NCI-H187 (cell line): ENCODE measurements at regions not wholly inside any gene's neighbourhood (a gene's known extent, or its start where the extent isn't known, plus 50 kb on each side); places are given as distances from the start of the nearest gene placed in this dataset.

Experiments
- DNase-seq, 2 experiments: peaks; one replicate each; lab custom pipeline; 2025; lab: John Stamatoyannopoulos, UW

GRCh38 chr9:19998823-19999455, 210.1 kb upstream of the SLC24A2 start:
- DNase-seq, result no peak

- DNase-seq, result no peak
Observed at GRCh38 chr9:19998153-19998552, 209.3 kb upstream of the SLC24A2 start.

- no peak for DNase-seq
Observed at GRCh38 chr9:19995619-19996018, 206.8 kb upstream of the SLC24A2 start.

GRCh38 chr9:19994296-19994695, 205.5 kb upstream of the SLC24A2 start:
- DNase-seq, result peak in 1 of 2 experiments; percentile 14

- no peak for DNase-seq
Observed at GRCh38 chr9:19992556-19992955, 203.7 kb upstream of the SLC24A2 start.

GRCh38 chr9:19989213-19989612, 200.4 kb upstream of the SLC24A2 start:
- DNase-seq, result no peak

- DNase-seq, result peak in 1 of 2 experiments; percentile 8
Observed at GRCh38 chr9:19988281-19988680, 199.4 kb upstream of the SLC24A2 start.

- no peak for DNase-seq
Observed at GRCh38 chr9:19985081-19985480, 196.2 kb upstream of the SLC24A2 start.

GRCh38 chr9:19976226-19976625, 187.4 kb upstream of the SLC24A2 start:
- DNase-seq, result no peak

- DNase-seq, result no peak
Observed at GRCh38 chr9:19975499-19975898, 186.7 kb upstream of the SLC24A2 start.

- no peak for DNase-seq
Observed at GRCh38 chr9:19969721-19970120, 180.9 kb upstream of the SLC24A2 start.

- no peak for DNase-seq
Observed at GRCh38 chr9:19967888-19968459, 179.1 kb upstream of the SLC24A2 start.

- no peak for DNase-seq
Observed at GRCh38 chr9:19967216-19967887, 178.5 kb upstream of the SLC24A2 start.

- no peak for DNase-seq
Observed at GRCh38 chr9:19965336-19965735, 176.5 kb upstream of the SLC24A2 start.

- DNase-seq, result no peak
Observed at GRCh38 chr9:19947996-19948395, 159.2 kb upstream of the SLC24A2 start.

GRCh38 chr9:19946441-19947109, 157.7 kb upstream of the SLC24A2 start:
- no peak for DNase-seq

- DNase-seq, result no peak
Observed at GRCh38 chr9:19941874-19942273, 153.0 kb upstream of the SLC24A2 start.

- DNase-seq, result no peak
Observed at GRCh38 chr9:19940811-19941535, 152.1 kb upstream of the SLC24A2 start.

- peak in 1 of 2 experiments; percentile 6 for DNase-seq
Observed at GRCh38 chr9:19939734-19940278, 151.0 kb upstream of the SLC24A2 start.

GRCh38 chr9:19938990-19939733, 150.3 kb upstream of the SLC24A2 start:
- no peak for DNase-seq

GRCh38 chr9:19937121-19937520, 148.3 kb upstream of the SLC24A2 start:
- no peak for DNase-seq
